ENCODE measurements at regions not wholly inside any gene's neighbourhood (a gene's known extent, or its start where the extent isn't known, plus 50 kb on each side); places are given as distances from the start of the nearest gene placed in this dataset.
"Not testable (repeated sequence)": the region's sequence is repeated elsewhere in the genome, so short reads cannot be mapped to it uniquely, and the experiment has no call there.

DNA sequence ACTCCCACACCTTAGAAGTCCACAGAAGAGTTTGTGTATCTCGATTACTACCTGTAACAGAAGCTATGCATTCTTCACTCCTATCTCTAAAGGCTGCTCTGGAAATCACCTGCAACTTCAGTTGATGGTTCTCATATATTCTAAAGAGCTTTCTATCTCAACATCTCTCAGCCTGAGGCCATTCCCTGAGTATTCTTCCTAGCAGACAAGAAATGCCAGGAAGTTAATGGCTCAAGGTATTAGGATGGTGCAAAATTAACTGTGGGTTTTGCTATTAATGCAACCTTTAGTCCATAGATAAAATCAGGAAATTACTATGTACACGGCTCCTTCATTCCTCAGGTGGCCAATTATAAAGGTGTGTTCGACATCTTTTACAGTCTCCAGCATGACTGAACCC lies 290.1 kb downstream of the ZNF716 start:
- TF ChIP-seq, protein P1, sequence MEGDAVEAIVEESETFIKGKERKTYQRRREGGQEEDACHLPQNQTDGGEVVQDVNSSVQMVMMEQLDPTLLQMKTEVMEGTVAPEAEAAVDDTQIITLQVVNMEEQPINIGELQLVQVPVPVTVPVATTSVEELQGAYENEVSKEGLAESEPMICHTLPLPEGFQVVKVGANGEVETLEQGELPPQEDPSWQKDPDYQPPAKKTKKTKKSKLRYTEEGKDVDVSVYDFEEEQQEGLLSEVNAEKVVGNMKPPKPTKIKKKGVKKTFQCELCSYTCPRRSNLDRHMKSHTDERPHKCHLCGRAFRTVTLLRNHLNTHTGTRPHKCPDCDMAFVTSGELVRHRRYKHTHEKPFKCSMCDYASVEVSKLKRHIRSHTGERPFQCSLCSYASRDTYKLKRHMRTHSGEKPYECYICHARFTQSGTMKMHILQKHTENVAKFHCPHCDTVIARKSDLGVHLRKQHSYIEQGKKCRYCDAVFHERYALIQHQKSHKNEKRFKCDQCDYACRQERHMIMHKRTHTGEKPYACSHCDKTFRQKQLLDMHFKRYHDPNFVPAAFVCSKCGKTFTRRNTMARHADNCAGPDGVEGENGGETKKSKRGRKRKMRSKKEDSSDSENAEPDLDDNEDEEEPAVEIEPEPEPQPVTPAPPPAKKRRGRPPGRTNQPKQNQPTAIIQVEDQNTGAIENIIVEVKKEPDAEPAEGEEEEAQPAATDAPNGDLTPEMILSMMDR (conservative IDR thresholded peaks at IDR 0.05 in 1 of 2, IDR thresholded peaks at IDR 0.05 in 1 of 2; ENCODE audit: extremely low read depth in 1 of 2, insufficient read depth in 1 of 2, low read depth in 1 of 2, low read length in 2 of 2), result not testable (repeated sequence)
- TF ChIP-seq EZH2 (IDR thresholded peaks at IDR 0.05; ENCODE audit: borderline replicate concordance, low read length), result not testable (repeated sequence)
